GM21619 (cell line): ENCODE measurements at regions not wholly inside any gene's neighbourhood (a gene's known extent, or its start where the extent isn't known, plus 50 kb on each side); places are given as distances from the start of the nearest gene placed in this dataset.
"Not testable (repeated sequence)": the region's sequence is repeated elsewhere in the genome, so short reads cannot be mapped to it uniquely, and the experiment has no call there.

Experiments
- ATAC-seq: cut with Tn5 transposase; IDR thresholded peaks from one replicate; pipeline ENCODE4 v1.9.1; 2021; ENCODE audit not compliant: unreplicated experiment

DNA sequence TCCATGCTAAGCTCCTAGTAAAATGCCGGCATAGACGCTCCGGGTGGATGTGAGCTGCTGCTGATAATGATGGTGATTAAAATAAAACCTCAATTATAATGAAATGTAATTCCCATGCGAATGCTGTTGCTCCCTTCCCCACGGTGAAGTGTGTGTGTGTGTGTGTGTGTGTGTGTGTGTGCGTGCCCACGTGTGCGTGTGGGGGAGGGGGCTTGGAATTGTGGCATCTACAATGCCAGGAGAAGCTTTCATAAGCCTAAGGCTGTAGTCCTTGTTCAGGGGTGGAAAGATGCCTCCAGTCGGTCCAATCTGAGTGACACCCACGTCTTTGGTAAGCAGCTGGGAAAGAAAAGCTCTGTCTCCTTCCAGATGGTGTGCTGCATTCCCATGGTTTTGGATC is 137.9 kb downstream of the CDH26 start:
- no peak for ATAC-seq

DNA sequence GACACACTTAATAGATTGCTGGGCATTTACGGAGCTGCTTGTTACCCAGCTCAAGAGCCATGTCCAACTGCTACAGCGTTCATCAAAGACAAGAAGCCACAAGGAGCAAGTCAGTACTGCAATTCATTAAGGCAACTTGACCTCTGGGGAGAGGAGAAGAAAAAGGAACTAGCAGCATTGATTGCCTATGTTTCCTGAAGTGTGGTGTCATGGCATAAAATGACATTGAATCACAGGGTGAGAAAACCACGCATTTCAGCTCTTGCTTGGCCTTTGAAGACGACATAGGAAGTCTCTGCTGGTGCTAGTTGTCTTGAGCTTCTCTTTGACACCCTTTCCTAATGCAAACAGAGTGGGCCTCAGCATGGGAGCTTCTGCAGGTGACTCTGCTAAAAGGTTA is 139.1 kb downstream of the CDH26 start:
- ATAC-seq = no peak

GRCh38 chr20:60100780-60101179 is 142.6 kb downstream of the CDH26 start:
- ATAC-seq = peak; percentile 71

DNA sequence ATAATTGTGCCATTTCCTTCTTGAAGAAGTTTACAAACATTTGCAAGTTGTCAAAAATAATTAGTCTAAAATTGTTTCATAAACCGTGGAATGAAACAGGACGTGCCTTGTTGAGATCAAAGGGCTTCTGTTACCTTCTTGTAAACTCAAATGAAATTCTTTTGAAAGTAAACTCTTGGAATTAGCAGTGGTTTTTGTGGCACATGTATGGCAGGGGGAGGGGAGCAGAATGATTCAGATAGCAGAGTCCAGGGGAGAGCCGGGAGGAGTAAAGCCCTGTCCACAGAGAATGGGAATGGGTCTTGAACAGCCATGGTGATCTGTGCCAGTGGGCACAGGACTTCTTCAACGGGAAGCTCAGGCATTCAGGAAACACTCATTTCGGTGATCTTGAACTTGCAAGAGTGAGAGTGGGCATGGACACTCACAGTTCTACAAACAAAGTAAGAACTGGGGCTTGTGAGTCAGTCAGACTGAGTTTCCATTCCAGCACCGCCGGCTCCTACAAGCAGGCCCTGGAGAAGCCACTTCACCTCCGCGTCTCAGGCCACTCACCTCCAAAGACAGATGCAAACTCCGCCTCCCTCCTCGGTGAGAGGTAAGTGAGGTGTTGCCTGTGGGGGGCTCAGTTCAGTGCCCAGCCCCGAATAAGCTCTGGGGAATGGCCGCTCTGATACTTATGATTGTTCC is 143.1 kb downstream of the CDH26 start:
- no peak for ATAC-seq

GRCh38 chr20:60101891-60102281 is 143.7 kb downstream of the CDH26 start:
- ATAC-seq = no peak

DNA sequence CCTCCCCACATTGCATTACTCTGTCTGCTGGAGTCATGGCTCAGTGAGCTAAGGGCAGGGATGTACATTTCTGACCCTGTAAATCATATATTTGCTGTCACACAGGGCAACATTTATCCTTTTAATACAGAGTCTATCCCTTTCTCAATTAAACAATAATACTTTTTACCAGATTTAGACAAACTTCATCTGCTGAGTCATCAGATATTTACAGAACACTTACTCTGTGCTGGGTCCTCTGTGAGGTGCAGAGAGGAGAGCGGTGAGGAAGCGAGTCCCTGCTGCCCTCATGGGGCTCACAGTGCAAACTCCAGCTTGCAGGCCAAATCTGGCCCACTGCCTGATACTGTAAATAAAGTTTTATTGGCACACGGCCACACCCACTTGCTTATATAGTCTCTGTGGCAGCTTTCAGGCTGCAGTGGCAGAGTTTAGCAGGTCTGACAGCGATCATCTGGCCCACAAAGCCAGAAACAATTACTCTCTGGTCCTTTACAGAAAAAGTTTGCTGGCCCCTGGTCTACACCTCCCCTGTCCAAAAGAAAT is 144.5 kb downstream of the CDH26 start:
- no peak for ATAC-seq

- ATAC-seq = no peak
Observed at GRCh38 chr20:60104993-60105803, 147.0 kb downstream of the CDH26 start.

DNA sequence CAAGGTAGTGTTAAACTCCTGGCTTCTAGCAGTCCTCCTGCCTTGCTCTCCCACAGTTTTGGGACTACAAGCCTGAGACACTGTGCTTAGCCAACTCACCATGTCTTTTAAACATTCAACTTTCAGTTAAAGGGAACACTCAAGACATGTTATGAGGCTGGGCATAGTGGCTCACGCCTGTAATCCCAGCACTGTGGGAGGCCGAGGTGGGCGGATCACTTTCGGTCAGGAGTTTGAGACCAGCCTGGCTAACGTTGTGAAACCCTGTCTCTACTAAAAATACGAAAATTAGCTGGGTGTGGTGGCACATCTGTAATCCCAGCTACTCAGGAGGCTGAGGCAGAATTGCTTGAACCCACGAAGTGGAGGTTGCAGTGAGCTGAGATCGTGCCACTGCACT is 148.0 kb downstream of the CDH26 start:
- ATAC-seq = not testable (repeated sequence)

DNA sequence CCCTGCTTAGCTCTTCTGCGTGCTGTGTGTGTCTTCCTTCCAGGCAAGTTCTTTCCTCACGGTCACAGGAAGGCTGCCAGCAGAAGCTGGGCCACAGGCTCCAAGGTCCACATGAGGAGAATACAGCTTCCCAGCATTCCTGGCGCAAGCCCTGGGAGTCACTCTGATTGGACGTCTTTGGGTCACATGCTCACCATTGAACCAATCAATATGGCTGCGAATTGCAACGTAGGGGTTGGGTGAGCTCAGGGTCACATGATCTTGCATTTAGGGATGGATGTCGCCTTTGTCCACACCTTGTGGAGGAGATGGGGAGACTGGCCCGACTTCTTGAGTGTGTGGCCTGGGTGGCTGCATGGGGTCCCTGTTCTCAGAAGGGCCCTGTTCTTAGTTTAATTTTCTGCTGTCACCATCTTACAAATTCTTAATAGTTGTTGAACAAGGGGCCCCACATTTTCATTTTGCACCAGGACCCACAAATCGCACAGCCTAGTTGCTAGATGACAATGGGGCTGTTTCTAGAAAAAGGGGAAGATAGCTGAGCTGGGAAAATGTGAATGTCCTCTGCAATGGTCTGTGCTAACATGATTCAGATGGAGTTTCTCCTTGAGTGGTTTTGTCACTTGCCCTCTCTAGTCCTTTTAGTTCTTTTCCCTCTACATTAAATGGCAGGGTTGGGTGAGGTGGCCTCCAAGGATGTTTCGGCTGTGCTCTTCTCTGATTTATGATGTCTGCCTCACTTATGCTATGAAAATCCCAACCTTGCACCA is 149.6 kb downstream of the CDH26 start:
- ATAC-seq = no peak

GRCh38 chr20:60108397-60108796 is 150.2 kb downstream of the CDH26 start:
- ATAC-seq = no peak

GRCh38 chr20:60113024-60113724 is 155.0 kb downstream of the CDH26 start:
- no peak for ATAC-seq

- ATAC-seq = no peak
Observed at GRCh38 chr20:60113771-60114170, 155.5 kb downstream of the CDH26 start.

GRCh38 chr20:60115451-60115850 is 157.2 kb downstream of the CDH26 start:
- ATAC-seq = no peak

- no peak for ATAC-seq
Observed at GRCh38 chr20:60116128-60116909, 158.1 kb downstream of the CDH26 start.

DNA sequence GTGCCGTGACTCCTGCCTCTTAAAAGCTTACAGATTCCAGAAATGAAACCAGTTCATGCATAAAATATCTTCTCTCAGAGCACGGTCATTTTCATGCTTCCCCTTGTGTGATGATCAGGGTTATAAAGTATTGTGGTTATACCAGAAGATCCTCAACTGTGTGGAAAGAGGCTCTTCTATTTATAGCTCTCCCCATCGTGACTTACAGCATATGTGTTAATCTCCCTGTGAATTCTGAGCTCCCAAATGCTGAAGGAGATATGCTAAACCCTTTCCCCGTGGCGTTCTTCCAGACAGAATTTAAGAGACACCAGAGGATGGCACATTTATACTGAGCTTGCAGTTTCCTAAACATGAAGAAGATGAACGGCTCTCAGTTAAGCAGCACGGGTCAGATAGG is 158.8 kb downstream of the CDH26 start:
- no peak for ATAC-seq

- ATAC-seq = no peak
Observed at GRCh38 chr20:60121903-60122302, 163.7 kb downstream of the CDH26 start.

DNA sequence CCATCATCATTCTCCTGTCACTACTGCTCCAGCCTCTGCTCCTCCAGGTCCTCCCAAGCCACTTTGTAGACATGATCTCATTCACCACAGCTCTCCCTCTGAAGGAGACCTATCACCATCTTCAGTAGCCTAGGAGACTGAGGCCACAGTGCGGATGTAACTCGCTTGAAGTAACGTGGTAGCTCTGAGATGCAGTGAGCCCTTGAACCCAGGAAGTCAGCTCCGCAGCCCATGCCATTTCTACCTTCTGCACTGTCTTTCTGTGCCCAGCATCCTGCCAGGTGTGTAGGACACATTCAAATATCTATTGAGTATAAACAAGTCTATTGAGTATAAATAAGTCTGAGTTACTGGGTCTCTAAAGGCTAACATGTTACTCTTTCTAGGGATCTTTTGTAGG is 164.4 kb downstream of the CDH26 start:
- ATAC-seq = no peak

- ATAC-seq = no peak
Observed at GRCh38 chr20:60123096-60123495, 164.9 kb downstream of the CDH26 start.

GRCh38 chr20:60123652-60124051 is 165.4 kb downstream of the CDH26 start:
- ATAC-seq = no peak

DNA sequence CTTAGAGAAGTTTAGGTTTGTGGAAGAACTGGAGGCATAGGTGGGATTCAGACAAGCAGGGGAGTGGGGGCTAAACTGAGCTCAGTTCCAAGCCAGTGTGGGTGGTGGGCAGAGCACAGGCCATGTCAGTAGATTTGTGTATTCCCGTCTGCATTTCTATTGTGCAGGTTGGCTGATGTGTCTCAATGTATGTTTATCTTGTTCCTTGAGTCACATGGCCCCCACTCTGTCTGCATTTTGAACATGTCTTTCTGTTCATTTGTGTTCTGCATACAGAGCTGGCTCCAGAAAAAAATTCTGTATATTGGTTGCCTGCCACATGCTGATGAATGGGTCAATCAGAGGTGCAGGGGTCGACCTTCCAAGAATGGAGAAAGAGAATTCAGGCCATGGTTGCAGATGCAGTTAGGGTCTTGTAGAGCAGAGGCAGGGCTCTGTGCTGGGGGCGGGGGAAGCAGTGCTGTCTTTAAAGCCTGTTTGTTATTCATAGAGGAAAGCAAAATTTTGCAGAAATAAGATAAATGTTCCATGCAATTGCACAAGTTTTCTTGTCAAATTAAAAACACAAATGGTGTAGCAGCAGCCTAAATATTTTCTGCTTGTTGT is 166.7 kb downstream of the CDH26 start:
- ATAC-seq = no peak
